ENCODE measurements at regions not wholly inside any gene's neighbourhood (a gene's known extent, or its start where the extent isn't known, plus 50 kb on each side); places are given as distances from the start of the nearest gene placed in this dataset.

- no peak for TF ChIP-seq POLR2A (IDR thresholded peaks at IDR 0.05; ENCODE audit: low read depth, low read length)
- TF ChIP-seq RFX5 (IDR thresholded peaks at IDR 0.05; ENCODE audit: low read depth, low read length), result no peak
- TF ChIP-seq CTCF (conservative IDR thresholded peaks at IDR 0.05; ENCODE audit: low read depth, low read length), result no peak
- TF ChIP-seq RAD21 (IDR thresholded peaks at IDR 0.05; ENCODE audit: low read length), result no peak
- no peak for TF ChIP-seq FOS (IDR thresholded peaks at IDR 0.05; ENCODE audit: low read depth, low read length)
- TF ChIP-seq SMC3 (IDR thresholded peaks at IDR 0.05; ENCODE audit: low read depth, low read length), result no peak
- no peak for TF ChIP-seq CHD1 (IDR thresholded peaks at IDR 0.05; ENCODE audit: low read depth, low read length)
- no peak for TF ChIP-seq MAFK (IDR thresholded peaks at IDR 0.05; ENCODE audit: low read depth, low read length)
- TF ChIP-seq USF2 (IDR thresholded peaks at IDR 0.05; ENCODE audit: low read depth, low read length), result no peak
- TF ChIP-seq MXI1 (IDR thresholded peaks at IDR 0.05; ENCODE audit: borderline replicate concordance, low read depth, low read length), result no peak
- no peak for TF ChIP-seq MAZ (IDR thresholded peaks at IDR 0.05; ENCODE audit: borderline replicate concordance, low read depth, low read length)
- no peak for TF ChIP-seq CEBPB (IDR thresholded peaks at IDR 0.05; ENCODE audit: low read depth, low read length)
- no peak for TF ChIP-seq NFE2L2 (IDR thresholded peaks at IDR 0.05; ENCODE audit: low read depth, low read length)
These were observed 66.2 kb upstream of the CORO2B start for GRCh38 chr15:68512598-68512997.

Measured in IMR-90 (cell line).